Central memory CD8-positive, alpha-beta T cell (primary cell): ENCODE measurements at regions not wholly inside any gene's neighbourhood (a gene's known extent, or its start where the extent isn't known, plus 50 kb on each side); places are given as distances from the start of the nearest gene placed in this dataset.
"Not testable (repeated sequence)": the region's sequence is repeated elsewhere in the genome, so short reads cannot be mapped to it uniquely, and the experiment has no call there.

Experiments
- ATAC-seq: fragments of 150-1000 bp; cut with Tn5 transposase; replicated peaks from 2 replicates; pipeline ENCODE4 v1.10.0; 2022; ENCODE audit warnings: mild to moderate bottlenecking, moderate FRiP score, moderate number of reproducible peaks; ENCODE audit not compliant: poor library complexity, severe bottlenecking; ENCODE audit errors: extremely low read depth
- DNase-seq, 2 donors: peaks; one replicate each; pipeline ENCODE4 v3.0.0; 2021; ENCODE audit warnings: low spot score in 2 of 2
- H3K27ac Mint-ChIP-seq: one replicate; pipeline ENCODE4 v1.8.0; 2022; ENCODE audit warnings: low read depth, mild to moderate bottlenecking, moderate library complexity, mixed read lengths
- H3K27me3 Mint-ChIP-seq: one replicate; pipeline ENCODE4 v1.8.0; 2022; ENCODE audit warnings: mixed read lengths
- H3K36me3 Mint-ChIP-seq: one replicate; pipeline ENCODE4 v1.8.0; 2022; ENCODE audit warnings: mild to moderate bottlenecking, moderate library complexity, mixed read lengths; ENCODE audit not compliant: insufficient read depth
- H3K4me1 Mint-ChIP-seq: one replicate; pipeline ENCODE4 v1.8.0; 2022; ENCODE audit warnings: mixed read lengths
- H3K4me3 Mint-ChIP-seq: one replicate; pipeline ENCODE4 v1.8.0; 2022; ENCODE audit warnings: mild to moderate bottlenecking, moderate library complexity, mixed read lengths
- H3K9me3 Mint-ChIP-seq: one replicate; pipeline ENCODE4 v1.8.0; 2022; ENCODE audit warnings: mixed read lengths

DNA sequence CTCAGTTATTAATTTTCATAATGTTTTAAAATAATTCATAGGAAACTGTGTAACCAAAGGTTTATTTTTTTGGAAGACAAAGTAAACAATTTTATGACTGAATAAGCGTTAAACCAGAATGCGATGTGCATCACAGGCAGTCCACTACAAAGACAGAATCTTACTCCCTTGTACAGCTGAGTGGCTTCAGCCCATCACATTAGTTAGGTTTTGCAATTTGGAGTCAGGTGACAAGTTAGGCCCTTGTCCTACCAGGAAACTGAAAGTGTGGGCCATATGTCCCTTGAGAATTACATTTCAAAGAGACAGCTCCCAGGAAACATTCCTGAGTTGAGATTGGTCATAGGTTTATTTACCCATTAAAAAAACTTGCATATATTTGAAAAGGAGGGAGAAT, 156.3 kb downstream of the MEX3B start:
- H3K4me3 Mint-ChIP-seq = no peak overlapping the region
- H3K4me1 Mint-ChIP-seq = no peaks in the 10 kb centered on the region
- H3K27ac Mint-ChIP-seq = no peak overlapping the region
- H3K27me3 Mint-ChIP-seq = peaks cover 9% of the 10 kb centered on the region
- DNase-seq (no peak), ATAC-seq (no peak)
- no peaks in the 10 kb centered on the region for H3K36me3 Mint-ChIP-seq
- H3K9me3 Mint-ChIP-seq = peaks cover 10% of the 10 kb centered on the region

DNA sequence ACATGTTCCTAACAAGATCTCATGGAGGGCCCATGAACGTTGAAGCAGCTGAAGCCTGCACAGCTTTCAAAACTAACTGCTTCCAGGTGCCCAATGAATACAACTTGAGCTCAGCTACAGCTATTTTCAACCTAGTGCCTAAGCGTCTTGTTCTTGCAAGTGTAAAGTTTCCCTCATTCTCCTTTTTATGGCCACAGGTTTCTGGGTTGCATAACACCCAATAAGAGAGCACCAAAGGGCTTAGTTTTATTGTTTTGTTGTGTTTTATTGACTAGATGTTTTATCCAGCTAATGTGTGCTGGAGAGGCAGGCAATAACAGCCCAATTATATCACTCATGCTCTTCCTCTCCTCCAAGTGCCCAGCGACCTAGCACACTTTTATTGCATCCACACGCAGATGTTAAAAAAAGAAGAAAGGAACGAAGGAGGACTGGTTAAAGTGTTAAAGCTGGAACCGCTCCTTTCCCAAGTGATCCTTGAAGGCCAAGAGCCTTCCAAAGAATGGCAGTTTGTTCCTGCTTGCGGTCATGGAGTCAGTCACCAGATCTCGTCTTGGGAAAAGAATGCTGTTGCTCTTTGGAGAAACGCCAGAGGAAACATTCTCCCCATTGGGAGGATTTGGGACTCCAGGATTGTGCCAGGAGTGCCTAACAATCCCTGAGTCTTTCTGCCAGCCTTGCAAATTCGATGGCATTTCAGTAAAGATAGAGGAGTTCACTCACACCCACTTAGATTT, 156.9 kb downstream of the MEX3B start:
- no peaks in the 10 kb centered on the region for H3K4me1 Mint-ChIP-seq
- H3K27me3 Mint-ChIP-seq = peaks cover 9% of the 10 kb centered on the region
- ATAC-seq = no peak
- peaks cover 10% of the 10 kb centered on the region for H3K9me3 Mint-ChIP-seq
- no peak overlapping the region for H3K4me3 Mint-ChIP-seq
- no peaks in the 10 kb centered on the region for H3K36me3 Mint-ChIP-seq
- H3K27ac Mint-ChIP-seq = no peak overlapping the region
- DNase-seq = no peak

DNA sequence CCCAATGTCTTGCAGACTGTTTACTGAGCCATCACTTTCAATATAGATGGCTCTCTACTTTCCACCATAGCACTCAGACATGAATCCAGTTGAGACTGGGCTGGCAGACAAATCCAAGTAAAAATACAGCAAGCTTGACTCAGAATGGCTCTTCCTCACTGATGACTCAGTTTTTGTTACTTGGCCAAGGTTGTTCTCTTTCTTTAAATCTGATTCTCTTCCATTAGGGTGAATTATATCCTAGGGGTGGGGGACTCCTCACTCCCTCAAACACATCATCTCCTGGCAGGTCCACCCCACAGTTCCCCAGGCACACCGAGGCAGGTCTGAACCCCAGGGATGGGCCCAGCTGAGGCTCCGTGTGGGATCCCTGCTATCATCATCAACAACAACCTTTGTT, 157.9 kb downstream of the MEX3B start:
- Mint-ChIP-seq H3K36me3 (no peaks in the 10 kb centered on the region), H3K4me1 (no peaks in the 10 kb centered on the region), H3K9me3 (peaks cover 10% of the 10 kb centered on the region), H3K4me3 (no peak overlapping the region), H3K27ac (no peak overlapping the region), H3K27me3 (peaks cover 9% of the 10 kb centered on the region)
- DNase-seq = no peak
- ATAC-seq = no peak

DNA sequence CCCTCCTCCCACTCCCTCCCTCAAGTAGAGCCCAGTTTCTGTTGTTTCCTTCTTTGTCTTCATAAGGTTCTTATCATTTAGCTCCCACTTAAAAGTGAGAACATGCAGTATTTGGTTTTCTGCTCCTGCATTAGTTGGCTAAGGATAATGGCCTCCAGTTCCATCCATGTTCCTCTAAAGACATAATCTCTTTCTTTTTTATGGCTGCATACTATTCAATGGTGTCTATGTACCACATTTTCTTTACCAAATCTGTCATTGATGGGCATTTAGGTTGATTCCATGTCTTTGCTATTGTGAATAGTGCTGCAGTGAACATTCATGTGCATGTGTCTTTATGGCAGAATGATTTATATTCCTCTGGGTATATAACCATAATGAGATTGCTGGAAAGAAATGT, 158.6 kb downstream of the MEX3B start:
- not testable (repeated sequence) for H3K27me3 Mint-ChIP-seq

DNA sequence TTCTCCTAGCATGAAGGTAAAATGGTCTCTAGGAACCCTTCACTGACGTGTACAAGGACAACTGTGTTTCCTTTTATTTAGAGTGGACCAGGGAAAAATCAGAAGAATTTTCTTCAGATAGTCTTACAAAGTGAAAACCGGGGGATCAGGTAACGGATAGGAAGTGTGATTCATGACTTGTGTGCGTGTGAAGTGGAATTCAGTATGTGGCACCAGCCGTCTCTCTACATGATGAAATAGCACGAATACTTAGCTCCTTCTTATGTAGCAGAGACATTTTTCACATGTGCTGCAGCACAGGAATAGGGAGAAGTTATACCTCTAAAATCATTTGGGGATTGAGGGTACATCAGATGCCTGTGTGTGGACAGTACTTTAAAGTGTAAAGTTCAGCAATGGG, 159.2 kb downstream of the MEX3B start:
- H3K27ac Mint-ChIP-seq = no peak overlapping the region
- H3K9me3 Mint-ChIP-seq = peaks cover 10% of the 10 kb centered on the region
- DNase-seq (no peak), ATAC-seq (no peak)
- peaks cover 9% of the 10 kb centered on the region for H3K27me3 Mint-ChIP-seq
- no peak overlapping the region for H3K4me3 Mint-ChIP-seq
- no peaks in the 10 kb centered on the region for H3K36me3 Mint-ChIP-seq
- no peaks in the 10 kb centered on the region for H3K4me1 Mint-ChIP-seq

More for the DNA sequence above, 158.6 kb downstream of the MEX3B start:
- not testable (repeated sequence) for H3K9me3 Mint-ChIP-seq, H3K27ac Mint-ChIP-seq, ATAC-seq, H3K4me3 Mint-ChIP-seq, DNase-seq, H3K36me3 Mint-ChIP-seq, H3K4me1 Mint-ChIP-seq

DNA sequence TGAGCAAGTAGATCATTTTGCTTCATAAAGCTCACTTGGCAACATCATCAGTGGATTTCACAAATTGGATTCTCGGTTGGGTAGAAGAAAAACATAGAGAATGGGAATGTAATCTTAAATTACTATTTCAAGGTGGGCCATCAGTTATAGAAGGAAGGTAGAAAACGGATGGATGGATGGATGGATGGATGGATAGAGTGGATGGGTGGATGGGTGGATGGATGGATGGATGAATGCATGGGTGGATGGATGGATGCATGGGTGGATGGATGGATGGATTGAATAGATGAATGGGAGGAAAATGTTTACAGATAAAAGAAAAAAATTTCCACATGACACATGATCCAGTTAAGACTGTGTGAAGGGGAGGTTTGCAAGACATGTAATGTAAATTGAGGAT, 159.7 kb downstream of the MEX3B start:
- Mint-ChIP-seq H3K27ac (no peak overlapping the region), H3K9me3 (peaks cover 10% of the 10 kb centered on the region), H3K36me3 (no peaks in the 10 kb centered on the region), H3K4me3 (no peak overlapping the region), H3K4me1 (no peaks in the 10 kb centered on the region), H3K27me3 (peaks cover 9% of the 10 kb centered on the region)
- ATAC-seq (no peak), DNase-seq (no peak)

DNA sequence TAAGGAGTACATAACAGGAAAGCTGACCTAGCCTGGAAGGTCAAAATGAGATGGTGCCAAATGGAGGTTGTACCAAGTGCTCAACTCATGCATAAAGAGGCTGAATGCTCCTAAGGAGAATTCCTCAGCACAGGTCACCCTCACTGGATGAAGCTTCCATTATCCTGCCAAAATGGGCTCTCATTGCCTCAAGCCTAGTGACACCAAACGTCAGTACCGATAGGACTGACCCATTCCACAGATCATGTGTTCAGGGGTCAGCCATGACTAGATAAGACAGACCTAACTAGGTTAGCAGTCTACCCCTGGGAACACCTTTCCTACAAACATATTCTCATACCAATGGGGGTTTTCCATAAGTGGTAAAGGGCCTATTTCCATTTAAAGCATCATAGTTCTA, 160.7 kb downstream of the MEX3B start:
- H3K9me3 Mint-ChIP-seq = peaks cover 10% of the 10 kb centered on the region
- DNase-seq (no peak), ATAC-seq (no peak)
- H3K36me3 Mint-ChIP-seq = no peaks in the 10 kb centered on the region
- H3K27ac Mint-ChIP-seq = no peak overlapping the region
- no peaks in the 10 kb centered on the region for H3K4me1 Mint-ChIP-seq
- H3K27me3 Mint-ChIP-seq = peaks cover 9% of the 10 kb centered on the region
- H3K4me3 Mint-ChIP-seq = no peak overlapping the region

DNA sequence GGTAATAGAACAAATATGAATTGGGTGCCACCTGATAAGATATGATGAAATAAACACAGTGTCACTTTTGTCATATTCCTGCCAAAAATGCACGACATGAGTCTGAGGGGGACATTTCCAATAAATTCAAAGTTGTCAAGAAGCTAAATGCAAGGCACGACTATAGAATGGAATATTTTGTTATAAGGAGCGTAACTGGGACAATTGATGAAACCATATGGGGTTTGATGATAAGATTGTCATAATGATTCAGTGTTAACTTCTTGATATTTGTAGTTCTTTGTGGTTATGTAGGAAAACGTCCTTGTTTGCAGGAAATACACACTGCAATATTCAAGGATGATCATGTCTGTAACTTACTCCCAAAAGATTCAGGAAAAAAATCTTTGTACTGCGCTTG, 163.3 kb downstream of the MEX3B start:
- Mint-ChIP-seq H3K4me1 (no peaks in the 10 kb centered on the region), H3K36me3 (no peaks in the 10 kb centered on the region)
- ATAC-seq = no peak

DNA sequence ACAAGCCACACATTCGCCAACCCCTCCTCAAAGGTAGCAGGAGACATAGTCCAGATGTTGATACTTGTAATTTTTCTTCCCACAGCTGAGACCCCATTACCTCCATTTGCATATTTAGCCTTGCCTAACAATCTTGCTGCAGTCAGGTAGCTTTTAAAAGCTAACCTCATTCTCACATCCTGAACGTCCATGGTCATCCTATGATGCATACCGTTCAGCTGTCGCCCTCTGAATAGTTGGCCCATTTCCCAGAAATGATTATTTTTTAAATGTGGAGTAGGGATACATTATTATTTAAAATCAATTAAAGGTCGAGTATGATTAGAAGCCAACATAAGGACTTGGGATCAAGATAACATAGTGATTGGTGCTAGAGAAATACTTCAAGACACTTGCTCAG, 165.0 kb downstream of the MEX3B start:
- Mint-ChIP-seq H3K4me3 (no peak overlapping the region), H3K36me3 (no peaks in the 10 kb centered on the region), H3K4me1 (no peaks in the 10 kb centered on the region), H3K9me3 (no peaks in the 10 kb centered on the region), H3K27ac (no peak overlapping the region), H3K27me3 (no peaks in the 10 kb centered on the region)
- DNase-seq (no peak), ATAC-seq (no peak)

More for the DNA sequence above, 163.3 kb downstream of the MEX3B start:
- H3K27ac Mint-ChIP-seq = no peak overlapping the region
- no peak overlapping the region for H3K4me3 Mint-ChIP-seq
- H3K9me3 Mint-ChIP-seq = peaks cover 5% of the 10 kb centered on the region
- peaks cover 2% of the 10 kb centered on the region for H3K27me3 Mint-ChIP-seq
- DNase-seq = no peak

DNA sequence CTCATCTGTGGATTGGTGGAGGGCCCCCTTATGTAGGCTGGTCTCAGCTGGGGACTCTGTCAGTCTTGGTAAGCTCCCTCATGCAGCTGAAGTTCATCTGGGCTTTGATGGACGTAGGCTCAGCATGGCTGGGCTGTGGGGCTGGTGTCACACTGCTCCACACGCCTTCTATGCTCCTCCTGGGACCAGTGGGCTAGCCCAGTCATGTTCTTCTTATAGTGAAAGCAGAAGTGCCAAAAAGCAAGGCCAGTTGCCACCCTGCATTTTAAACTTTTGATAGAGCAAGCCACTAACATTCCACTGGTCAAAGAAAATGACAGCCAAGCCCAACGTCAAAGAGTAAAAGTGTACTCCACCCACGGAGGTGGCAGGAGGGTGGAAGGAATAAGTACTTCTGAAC, 165.5 kb downstream of the MEX3B start:
- ATAC-seq = no peak
- H3K27me3 Mint-ChIP-seq = no peaks in the 10 kb centered on the region
- no peak for DNase-seq

DNA sequence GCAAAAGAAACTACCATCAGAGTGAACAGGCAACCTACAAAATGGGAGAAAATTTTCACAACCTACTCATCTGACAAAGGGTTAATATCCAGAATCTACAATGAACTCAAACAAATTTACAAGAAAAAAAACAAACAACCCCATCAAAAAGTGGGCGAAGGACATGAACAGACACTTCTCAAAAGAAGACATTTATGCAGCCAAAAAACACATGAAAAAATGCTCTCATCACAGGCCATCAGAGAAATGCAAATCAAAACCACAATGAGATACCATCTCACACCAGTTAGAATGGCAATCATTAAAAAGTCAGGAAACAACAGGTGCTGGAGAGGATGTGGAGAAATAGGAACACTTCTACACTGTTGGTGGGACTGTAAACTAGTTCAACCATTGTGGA, 170.1 kb downstream of the MEX3B start:
- not testable (repeated sequence) for H3K27ac Mint-ChIP-seq, H3K4me3 Mint-ChIP-seq, H3K9me3 Mint-ChIP-seq, H3K27me3 Mint-ChIP-seq, ATAC-seq, H3K36me3 Mint-ChIP-seq, H3K4me1 Mint-ChIP-seq, DNase-seq

More for the DNA sequence above, 165.5 kb downstream of the MEX3B start:
- H3K4me3 Mint-ChIP-seq = no peak overlapping the region
- no peak overlapping the region for H3K27ac Mint-ChIP-seq
- H3K36me3 Mint-ChIP-seq = no peaks in the 10 kb centered on the region
- no peaks in the 10 kb centered on the region for H3K4me1 Mint-ChIP-seq
- H3K9me3 Mint-ChIP-seq = no peaks in the 10 kb centered on the region

DNA sequence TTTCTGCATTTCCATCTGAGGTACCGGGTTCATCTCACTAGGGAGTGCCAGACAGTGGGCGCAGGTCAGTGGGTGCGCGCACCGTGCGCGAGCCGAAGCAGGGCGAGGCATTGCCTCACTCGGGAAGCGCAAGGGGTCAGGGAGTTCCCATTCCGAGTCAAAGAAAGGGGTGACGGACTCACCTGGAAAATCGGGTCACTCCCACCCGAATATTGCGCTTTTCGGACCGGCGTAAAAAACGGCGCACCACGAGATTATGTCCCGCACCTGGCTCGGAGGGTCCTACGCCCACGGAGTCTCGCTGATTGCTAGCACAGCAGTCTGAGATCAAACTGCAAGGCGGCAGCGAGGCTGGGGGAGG, 175.1 kb downstream of the MEX3B start:
- not testable (repeated sequence) for H3K4me3 Mint-ChIP-seq, H3K36me3 Mint-ChIP-seq, H3K27ac Mint-ChIP-seq

DNA sequence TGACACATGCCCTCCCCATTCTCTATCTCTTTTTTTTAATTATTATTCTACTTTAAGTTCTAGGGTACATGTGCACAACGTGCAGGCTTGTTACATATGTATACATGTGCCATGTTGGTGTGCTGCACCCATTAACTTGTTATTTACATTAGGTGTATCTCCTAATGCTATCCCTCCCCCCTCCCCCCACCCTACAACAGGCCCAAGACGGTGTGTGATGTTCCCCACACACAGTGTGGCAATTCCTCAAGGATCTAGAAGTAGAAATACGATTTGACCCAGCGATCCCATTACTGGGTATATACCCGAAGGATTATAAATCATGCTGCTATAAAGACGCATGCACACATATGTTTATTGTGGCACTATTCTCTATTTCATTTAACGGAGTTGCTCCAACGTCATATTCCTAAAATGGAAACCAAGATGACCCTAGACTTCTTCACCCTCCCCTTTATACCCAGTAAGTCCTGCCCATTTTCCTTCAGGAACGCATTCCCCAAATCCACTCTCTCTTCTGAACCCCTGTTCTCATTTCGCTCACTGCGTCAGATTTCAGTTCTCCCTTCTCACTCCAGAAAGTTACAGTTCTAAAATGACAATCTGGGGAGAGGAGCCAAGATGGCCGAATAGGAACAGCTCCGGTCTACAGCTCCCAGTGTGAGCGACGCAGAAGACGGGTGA, 175.6 kb downstream of the MEX3B start:
- H3K4me1 Mint-ChIP-seq, ATAC-seq, H3K27me3 Mint-ChIP-seq, H3K4me3 Mint-ChIP-seq, H3K36me3 Mint-ChIP-seq, H3K9me3 Mint-ChIP-seq, DNase-seq, H3K27ac Mint-ChIP-seq: not testable (repeated sequence)

More for the DNA sequence above, 175.1 kb downstream of the MEX3B start:
- H3K27me3 Mint-ChIP-seq, H3K4me1 Mint-ChIP-seq, H3K9me3 Mint-ChIP-seq, ATAC-seq, DNase-seq: not testable (repeated sequence)
